GM18858 (cell line): ENCODE measurements at regions not wholly inside any gene's neighbourhood (a gene's known extent, or its start where the extent isn't known, plus 50 kb on each side); places are given as distances from the start of the nearest gene placed in this dataset.
"Not testable (repeated sequence)": the region's sequence is repeated elsewhere in the genome, so short reads cannot be mapped to it uniquely, and the experiment has no call there.

Experiments
- ATAC-seq: cut with Tn5 transposase; IDR thresholded peaks from one replicate; pipeline ENCODE4 v1.9.1; 2021; ENCODE audit not compliant: unreplicated experiment

- ATAC-seq, result no peak
These were observed 163.5 kb downstream of the CDH19 start for GRCh38 chr18:66440433-66440832.

- ATAC-seq, result no peak
These were observed 164.2 kb downstream of the CDH19 start for GRCh38 chr18:66439670-66440069.

GRCh38 chr18:66438711-66439536 is 165.0 kb downstream of the CDH19 start:
- ATAC-seq, result no peak

- no peak for ATAC-seq
These were observed 171.3 kb downstream of the CDH19 start for GRCh38 chr18:66432636-66433035.

- no peak for ATAC-seq
These were observed 175.1 kb downstream of the CDH19 start for GRCh38 chr18:66428795-66429194.

- no peak for ATAC-seq
These were observed 184.5 kb downstream of the CDH19 start for GRCh38 chr18:66419400-66419799.

- no peak for ATAC-seq
These were observed 193.2 kb downstream of the CDH19 start for GRCh38 chr18:66410692-66411091.

GRCh38 chr18:66395671-66396218 is 208.1 kb downstream of the CDH19 start:
- no peak for ATAC-seq

- no peak for ATAC-seq
These were observed 210.4 kb downstream of the CDH19 start for GRCh38 chr18:66393463-66393862.

GRCh38 chr18:66377291-66377690 is 226.6 kb downstream of the CDH19 start:
- no peak for ATAC-seq

GRCh38 chr18:66375391-66375790 is 228.5 kb downstream of the CDH19 start:
- ATAC-seq, result not testable (repeated sequence)

GRCh38 chr18:66346833-66347588 is 256.9 kb downstream of the CDH19 start:
- no peak for ATAC-seq

- ATAC-seq, result no peak
These were observed 259.7 kb downstream of the CDH19 start for GRCh38 chr18:66344227-66344626.

GRCh38 chr18:66342577-66342976 is 261.3 kb downstream of the CDH19 start:
- no peak for ATAC-seq

- ATAC-seq, result no peak
These were observed 269.4 kb downstream of the CDH19 start for GRCh38 chr18:66334534-66334933.

GRCh38 chr18:66329716-66330115 is 274.2 kb downstream of the CDH19 start:
- no peak for ATAC-seq

- ATAC-seq, result no peak
These were observed 275.5 kb downstream of the CDH19 start for GRCh38 chr18:66328296-66328878.

- no peak for ATAC-seq
These were observed 278.6 kb downstream of the CDH19 start for GRCh38 chr18:66325251-66325650.

- ATAC-seq, result no peak
These were observed 279.3 kb downstream of the CDH19 start for GRCh38 chr18:66324616-66325015.

- no peak for ATAC-seq
These were observed 286.4 kb downstream of the CDH19 start for GRCh38 chr18:66317243-66318090.

GRCh38 chr18:66316701-66317100 is 287.2 kb downstream of the CDH19 start:
- no peak for ATAC-seq
